ENCODE measurements at regions not wholly inside any gene's neighbourhood (a gene's known extent, or its start where the extent isn't known, plus 50 kb on each side); places are given as distances from the start of the nearest gene placed in this dataset.

DNA sequence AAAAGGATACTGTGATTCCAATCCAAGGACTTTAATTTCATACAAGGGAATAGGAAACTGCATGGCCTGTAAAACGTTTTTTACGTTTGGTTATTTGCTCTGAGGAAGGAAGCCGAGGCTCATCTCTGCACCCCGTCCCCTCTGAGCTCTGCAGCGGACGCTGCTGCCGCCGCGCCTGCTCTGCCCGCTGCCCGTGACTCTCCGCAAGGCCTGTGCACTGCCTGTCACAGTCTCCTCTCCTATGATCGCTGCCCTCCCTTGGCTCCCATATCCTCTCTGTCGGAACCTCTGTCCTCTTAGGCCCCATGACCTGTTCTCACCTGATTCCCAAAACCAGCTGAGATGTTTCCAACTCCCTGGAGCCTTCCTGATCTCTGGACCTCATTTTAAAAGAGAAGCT lies 320.3 kb upstream of the ZNF32 start:
- DNase-seq = no peak

DNA sequence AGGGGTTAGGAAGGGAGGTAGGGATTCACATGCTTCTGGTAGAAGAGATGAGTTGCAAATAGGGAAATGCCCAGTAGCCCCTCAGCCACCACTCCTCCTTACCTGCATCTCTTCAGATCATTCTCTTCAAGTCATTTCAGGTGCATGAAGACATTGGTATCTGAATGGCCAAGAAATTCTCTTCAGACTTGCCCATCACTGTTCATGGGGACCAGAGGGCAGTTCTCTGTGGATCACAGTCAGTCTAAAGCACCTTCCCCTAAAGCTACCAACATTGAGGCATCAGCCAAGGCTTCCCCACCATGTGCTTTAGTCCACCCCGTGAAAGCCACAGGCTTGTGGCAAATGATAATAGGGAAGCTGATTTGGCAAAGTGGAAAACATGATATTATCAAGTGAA lies 319.4 kb upstream of the ZNF32 start:
- no peak for DNase-seq

DNA sequence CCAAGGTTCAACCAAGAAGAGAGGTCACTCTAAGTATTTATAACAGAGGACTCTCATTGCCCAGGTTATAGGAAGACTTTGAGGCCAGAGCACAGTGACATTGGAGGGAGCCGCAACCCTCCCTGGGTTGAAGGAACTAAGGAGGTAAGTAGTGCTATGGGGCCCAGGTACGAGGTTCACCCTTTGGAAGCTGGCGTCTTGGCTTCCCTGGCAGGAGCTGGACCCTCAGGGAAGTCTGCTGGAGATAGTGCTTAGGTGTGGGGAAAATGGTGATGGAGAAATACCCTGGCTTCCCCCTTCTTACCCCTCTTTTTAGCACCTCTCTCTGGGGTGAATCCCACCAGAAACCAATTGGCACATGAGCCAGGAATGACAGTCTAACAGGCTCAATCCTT lies 317.9 kb upstream of the ZNF32 start:
- DNase-seq = no peak

DNA sequence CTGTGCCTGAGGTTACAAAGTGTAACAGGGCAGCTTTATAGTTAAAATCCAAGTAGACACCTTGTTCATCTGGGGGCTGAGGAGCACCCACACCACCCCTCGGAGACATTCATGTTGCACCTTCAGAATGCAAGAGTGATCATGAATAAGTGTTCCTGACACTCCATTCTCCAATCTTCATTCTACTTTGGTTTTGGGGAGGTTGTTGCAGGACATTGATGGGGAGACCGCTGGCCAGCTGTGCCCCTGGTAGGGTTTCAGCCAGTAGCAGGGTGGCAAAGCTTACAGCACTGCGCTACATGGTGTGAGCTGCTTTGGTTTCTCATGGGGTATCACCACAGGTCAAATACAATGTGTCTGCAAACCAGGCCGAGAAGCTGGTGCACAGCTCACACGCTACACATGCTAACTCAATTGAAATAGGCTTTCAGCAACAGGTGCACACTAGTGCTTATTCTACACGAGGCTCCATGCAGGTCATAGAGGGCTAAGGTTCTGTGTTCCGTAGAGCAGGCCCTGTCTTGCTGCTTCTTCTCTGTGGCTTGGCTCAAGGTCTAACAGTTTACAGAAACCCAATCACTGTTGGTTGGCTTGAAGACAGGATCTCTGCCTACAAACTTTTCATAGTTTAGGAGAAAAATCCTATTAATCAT lies 317.4 kb upstream of the ZNF32 start:
- DNase-seq = no peak

DNA sequence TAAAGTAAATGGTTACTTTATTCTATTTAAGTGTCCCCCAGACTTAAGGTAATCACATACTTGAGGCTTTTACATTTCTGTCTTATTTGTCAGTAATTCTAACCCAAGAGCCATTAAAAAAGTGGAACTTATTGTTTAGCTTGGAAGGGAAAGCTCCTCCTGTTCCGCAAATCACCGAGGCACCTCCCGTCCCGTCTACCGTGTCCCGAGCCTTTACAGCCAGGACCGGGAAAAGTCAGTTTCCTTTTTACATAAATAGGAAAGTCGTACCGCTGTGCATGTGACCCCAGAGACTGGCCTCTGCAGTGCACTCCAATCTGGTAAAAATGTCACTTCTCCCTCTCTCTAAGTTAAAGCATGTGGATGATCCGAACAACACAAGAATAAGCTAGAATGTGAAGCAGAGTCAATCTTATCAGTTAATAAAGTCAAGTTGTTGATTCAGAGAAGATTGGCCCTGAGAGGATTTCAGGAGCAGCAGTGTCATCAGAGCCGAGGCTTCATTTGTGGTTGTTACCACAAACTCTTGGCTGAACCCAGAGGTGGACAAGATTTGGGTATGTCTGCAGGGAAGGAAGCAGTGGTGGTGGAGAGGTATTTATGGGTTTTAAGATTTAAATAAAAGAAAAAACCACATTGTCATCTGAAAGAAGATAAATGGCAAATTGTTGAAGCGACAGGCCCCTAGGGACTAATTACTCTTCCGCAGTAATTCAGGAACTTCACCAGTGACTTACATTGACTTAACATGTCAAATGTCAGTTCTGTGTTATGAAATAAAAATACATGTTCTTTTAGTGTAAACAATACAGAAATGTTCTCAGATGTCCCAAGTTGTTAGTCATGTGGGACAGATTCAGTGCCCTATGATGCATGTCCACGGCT lies 316.6 kb upstream of the ZNF32 start:
- DNase-seq = no peak

DNA sequence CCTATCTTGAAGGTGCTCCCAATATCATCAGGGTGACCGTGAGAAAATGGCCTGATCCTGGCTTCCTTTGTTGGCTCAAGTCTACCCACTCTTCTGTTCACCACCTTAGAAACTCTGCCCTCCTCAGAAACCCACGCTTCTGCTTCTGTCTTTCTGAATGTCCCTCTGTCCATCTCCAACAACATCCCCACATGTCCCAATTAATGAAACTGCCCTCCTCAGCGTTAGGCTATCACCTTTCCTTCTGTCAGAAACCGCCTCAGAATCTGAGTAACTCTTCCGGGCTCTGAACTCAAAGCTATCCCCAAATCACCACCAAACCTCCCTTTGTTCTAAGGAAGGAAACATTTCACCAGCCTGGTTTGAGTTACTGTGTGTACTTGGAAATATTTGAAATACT lies 315.8 kb upstream of the ZNF32 start:
- no peak for DNase-seq

DNA sequence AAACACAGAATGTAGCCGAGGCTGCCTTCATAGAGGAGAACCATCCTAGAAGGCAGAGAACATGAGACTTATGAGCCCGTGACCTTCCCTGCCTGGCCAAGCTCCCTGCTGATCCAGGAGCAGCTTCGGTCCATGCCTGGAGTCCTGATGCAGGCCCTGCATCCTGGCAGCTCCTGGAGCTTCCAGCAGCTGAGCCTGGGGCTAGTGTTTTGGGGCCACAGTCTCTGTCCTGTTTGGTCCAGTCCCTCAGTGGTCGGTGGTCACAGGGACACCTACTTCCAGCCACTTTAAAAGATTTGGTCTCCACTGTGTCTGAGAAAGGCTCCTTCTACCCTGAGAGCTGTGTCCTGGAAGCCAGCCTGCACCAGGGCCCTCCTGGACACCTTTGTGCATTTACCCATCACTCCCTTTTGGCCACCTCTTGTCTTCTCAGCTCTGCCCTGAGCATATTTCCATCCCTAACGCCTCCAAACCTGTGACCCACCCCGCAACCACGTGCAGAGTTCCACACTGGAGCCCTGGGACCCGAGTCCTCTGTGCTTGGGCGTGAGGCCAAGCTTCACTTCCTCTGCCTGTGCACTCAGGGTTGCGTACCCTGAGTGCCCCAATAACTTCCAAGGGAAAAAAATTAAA lies 315.2 kb upstream of the ZNF32 start:
- DNase-seq = no peak

DNA sequence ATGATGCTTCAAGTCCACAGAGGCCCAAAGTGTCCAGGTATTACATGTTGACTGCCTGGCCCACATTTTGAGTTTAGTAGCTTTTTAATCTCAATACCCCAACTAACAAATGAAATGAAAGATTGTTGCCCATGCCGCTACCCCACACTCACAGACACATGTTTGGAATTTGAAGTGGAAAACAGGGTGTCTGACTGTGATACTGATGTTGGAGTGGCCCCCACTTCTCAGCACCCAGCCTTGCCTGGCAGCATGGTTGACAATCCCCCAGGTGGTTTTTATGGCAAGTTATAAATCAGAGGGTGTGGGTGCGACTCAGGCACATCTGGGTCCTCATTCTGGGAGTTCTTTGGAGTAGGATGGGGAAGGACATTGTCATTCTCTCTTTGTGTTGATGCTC lies 314.7 kb upstream of the ZNF32 start:
- no peak for DNase-seq

DNA sequence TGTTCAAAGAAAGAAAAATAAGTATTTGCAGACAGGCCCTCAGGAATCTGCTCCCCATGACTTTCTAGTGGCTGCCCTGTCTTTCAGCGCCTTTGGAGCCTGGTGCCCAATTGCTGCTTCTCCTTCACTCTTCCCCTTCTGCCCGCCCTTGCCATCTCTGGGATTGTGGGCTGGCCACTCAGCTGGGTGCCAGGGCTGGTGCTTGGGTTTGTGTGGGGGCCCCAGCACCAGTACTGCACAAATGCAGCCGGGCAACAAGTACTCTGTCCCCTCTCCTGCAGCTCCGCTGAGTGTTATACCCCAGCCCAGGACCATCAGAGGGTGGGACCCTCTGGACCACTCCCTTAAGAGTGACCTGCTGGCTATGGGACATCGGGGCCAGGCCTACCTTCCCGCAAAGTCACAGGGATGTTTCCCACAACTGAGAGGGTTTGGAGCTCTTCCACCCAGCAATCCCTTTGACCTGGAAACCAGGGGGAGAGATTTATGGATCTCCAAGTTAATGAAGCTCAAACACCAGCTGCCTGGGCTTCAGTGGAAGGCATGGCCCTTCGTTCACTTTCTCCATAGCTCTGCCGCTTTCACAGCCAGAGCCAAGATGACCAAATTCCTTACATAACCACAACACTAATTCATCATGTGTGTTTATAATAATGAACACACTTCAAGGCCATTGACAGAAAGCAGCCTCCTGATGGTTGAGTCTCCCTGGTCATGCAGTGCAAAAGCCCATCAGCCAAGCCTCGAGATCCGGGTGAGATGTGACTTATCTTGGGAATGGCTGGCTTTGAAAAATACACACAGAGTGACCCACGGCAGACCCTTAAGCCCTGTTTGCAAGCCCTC lies 313.9 kb upstream of the ZNF32 start:
- DNase-seq = no peak

DNA sequence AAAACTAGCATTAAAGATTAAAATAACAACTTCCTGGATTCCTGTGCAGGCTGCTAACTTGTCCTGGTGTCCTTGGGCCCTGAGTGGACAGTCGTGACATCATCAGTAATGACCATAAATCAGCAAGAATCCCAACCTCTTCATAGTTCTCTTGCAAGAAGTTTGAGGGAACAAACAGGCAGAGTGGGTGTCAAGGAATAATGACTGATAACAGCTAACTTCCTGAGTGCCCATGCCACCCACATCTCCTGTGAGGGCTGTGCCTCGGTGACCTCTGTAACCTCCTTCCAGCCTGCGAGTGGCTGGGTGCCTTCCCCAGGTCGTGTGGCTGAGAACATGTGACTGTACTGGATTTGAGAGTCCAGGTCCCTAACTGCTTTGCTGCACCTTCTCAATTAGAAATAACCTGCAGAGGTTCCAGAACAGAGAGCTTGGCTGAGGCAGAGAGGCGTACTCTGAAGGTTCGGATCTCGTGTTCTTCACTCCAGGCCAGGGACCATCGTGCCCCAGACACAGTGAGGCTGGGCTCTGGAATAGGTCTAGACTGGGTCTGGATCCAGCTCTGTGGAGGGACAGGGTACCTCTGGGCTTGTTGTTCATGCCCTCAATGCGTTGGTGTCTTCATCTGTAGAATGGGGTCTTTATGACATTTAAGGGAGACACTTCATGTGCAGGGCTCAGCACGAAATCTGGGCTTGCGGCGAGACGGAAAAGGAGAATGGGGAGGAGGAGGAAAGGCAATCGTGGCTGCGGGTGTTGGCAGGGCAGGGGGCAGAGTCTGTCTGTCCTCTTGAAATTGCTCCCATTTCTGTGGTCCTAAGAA lies 313.1 kb upstream of the ZNF32 start:
- no peak for DNase-seq

DNA sequence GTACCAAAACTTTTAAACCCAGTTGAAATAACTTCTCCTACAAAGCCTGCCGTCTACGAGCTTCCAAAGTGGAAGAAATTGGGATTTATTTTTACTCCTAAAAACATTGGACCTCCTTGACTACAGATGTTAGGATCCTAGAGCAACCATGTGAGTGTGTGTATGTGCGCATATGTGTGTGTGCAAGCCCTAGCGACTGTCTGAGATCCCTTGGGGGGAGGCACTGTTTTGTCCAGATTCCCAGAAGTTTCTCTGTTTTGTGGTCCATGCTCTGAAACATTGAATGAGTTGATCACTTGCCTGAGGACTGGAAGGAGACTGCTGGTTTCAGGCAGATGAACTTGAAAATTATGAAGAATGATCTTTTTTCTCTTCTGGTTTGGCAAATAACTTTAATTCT lies 312.3 kb upstream of the ZNF32 start:
- no peak for DNase-seq

DNA sequence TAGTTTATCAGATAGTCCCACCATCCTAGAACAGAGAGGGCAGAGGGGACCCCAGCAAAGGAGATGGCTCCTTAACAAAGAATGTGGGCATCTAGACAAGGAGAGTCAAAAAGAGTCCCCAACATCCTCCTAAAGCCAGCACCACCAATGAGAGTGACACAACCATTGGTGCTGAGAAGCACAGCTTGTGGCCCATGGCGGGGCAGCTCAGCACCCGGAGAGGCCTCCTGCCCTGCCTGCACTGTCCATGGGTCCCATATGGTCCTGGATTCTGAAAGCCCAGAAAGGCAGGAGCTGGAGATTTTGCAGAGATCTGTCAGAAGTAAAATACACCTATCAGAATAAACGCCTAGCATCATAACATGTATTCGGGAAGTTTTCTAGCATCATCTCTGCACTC lies 311.8 kb upstream of the ZNF32 start:
- no peak for DNase-seq

DNA sequence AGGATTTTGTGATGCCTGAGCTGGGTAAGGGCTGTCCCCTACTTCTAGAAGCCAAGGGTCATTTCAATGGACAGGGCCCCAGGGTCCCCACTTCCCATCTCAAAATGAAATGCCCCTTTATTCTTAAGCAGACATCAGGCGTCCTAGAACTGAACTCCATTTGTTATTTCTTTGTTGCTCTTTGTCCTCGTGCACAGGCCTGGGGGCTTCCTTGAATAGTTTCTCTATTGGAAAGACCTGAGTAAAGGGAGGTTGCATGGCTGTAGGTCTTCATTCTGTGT lies 311.4 kb upstream of the ZNF32 start:
- DNase-seq = no peak

DNA sequence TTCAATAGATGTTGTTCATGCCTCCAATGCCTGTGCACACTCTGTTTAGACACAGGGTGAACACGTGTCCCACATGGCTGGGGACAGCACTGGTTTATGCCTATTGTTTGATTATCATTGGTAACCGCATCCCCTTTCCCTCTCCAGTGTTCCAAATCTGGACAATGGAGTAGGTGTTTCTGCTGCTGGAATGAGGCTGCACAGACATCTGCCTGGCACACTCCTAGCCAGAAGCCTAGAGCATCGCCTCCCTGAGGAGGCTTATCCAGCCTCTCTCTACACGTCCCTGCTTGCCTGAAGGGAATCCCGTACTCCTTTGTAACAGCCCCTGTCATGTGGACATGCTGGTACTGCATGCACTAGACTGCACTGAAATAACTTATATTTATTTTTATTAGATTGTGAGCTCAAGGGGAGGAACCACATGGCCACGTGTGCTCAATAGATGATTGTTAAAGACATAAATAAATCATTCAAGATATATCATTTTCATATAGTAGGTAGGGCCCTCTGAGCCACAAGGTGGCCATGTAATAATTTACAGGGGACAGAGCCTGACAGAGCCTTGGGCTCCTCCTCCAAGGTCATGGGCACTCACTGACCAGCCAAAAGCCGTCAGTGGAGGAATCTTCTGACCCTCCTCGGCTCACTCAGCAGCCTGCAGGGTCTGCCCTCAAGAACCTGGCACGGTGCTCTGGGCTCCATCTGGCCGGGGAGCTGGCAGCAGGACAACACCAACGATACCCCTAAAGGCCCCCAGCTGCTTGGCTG lies 310.9 kb upstream of the ZNF32 start:
- DNase-seq = no peak

DNA sequence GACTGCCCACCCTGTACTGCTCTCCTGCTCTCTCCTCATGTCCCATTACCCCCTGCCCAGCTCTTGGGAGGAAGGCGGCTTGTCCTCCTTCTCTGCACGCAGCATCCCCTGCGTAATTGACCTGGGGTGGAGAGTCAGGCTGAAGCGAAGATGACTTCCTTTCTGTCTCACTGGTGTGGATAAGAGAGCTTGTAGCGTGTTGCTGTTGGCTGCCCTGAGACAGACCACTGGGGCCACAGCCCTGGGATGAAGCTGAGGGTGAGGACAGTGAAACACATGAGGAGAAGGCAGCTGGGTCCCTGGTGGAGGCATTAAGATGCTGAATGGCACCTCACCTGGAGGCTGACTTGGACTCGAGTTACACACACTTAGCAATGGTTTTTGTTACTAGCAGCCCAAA lies 310.3 kb upstream of the ZNF32 start:
- no peak for DNase-seq

DNA sequence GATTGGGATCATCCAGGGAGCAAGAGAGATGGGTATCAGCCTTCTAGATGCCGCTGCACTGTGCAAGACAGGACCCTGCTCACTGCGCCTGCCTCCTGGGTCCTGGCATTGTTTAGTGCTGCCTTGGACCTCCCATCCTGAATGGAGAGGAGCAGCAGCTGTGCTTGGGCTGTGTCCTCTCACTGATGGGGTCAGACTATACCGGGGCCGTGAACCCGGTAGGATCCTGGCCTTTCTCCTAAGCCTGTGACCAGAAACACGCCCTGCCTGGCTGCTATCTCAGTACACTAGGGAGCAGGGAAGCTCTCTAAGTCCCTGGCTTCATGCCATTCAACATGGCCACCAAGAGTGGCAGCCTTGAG lies 309.4 kb upstream of the ZNF32 start:
- DNase-seq = no peak

DNA sequence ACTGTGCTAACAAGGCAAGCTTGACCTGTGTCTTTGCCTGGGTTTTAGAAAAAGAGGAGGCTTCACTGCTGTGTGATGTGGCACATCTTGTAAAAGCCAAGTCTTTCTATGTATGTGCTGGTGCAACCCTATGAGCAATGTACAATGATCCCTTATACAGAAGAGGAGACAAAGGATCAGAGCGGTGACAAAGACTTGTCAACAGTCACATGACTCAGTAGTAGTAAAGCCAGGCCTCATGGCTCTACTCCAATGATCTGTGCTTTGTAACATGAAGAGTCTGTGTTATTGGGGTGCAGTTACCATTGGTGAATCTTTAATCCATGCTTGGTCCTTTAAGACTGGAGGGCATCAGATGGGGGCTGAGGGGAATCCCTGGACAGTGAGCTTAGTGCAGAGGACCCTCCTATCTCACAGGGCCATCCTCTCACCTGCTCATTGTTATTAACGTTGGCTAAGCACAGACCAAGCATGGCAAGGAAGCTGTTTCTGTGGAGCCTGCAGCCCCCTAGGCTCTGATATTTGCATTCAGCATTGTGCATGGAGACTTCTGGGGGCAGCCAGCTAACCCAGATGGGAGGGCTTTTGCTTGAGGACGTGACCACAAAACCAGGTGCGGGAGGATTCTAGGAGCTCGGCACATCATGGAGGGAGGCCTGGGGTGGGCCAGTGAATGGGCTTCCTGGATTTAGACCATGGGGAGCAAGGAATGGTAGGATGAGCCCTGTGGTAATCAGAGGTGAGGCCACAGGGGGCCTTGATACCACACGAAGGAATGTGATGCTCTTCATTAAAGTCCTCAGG lies 308.8 kb upstream of the ZNF32 start:
- no peak for DNase-seq

DNA sequence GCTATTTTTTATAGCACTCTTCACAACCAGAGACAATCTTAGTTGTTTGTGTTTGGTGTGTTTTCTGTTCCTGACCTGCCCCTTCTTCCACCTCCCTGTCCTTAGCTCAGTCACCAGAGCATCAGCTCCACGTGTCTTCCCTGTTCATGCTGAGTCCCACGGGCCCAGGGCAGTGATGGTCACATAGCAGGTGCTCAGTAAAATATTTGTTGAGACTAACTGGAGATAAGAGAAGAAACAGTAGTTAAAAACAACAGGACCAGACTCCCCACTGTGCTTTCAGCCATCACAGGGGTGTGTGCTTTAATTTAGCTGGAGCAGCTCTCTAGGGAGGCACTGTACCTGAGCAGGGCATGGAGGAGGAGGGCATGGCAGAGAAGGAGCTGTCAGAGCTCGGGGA lies 307.3 kb upstream of the ZNF32 start:
- no peak for DNase-seq

DNA sequence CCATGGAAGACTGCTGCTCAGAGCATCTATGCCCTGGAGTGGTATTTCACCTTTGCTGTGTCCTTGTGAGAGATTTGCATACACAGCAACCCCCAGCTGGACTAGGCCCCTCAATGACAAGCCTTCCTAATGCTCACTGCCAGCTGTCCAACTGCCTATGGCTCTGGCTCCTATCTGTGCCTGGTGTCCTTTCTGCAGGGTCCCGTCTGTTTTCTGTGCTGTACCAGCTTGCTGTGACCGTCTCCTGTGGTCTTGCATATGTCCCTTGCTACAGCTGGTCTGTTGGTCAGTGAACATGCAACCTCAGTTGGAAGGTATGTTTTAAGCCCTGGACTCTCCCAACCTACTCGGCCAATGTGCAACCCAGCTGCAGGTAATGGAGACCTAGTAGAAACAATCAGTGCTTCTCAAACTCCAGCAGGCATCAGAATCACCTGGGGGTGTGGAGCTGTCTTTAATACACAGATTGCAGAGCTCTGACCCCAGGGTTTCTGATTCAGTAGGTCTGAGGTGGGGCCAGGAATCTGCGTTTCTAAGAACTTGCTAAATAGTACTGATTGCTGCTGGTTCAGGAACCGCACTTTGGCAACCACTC lies 306.4 kb upstream of the ZNF32 start:
- DNase-seq = no peak

DNA sequence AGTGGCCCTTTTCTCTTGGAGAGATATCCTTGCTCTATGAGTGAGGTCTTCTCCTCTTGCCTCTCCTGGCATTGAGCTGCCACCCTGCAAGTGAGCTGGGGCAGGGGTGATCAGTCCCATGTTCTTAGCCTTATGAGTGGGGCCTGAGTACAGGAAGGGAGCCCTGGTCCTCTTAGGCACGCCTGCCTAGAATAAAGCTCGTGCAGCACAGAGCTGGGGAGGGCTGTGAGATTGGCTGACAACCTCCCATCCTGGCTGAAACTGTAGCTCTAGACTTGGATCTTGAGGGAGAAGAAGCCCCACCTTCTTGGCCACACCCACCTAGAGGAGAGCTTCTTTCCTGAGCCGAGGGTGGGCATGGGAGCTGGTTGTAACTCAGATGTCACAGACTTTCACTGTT lies 305.0 kb upstream of the ZNF32 start:
- DNase-seq = no peak
